Caco-2 (cell line): ENCODE measurements at regions not wholly inside any gene's neighbourhood (a gene's known extent, or its start where the extent isn't known, plus 50 kb on each side); places are given as distances from the start of the nearest gene placed in this dataset.
A peak's percentile ranks its signal among the peaks of the same experiment; 100 is the strongest.
"Not testable (repeated sequence)": the region's sequence is repeated elsewhere in the genome, so short reads cannot be mapped to it uniquely, and the experiment has no call there.

Experiments
- BruUV-seq: library from RNA; stranded (reverse); fragments of 400-500 nt; replicated peaks from 2 replicates; lab custom pipeline; 2021; lab: Mats Ljungman, UMichigan
- CTCF ChIA-PET: fragments of 300-600 bp; sonication (Branson Sonifier 250); formaldehyde crosslinking; loops from one replicate; lab custom pipeline; 2022; ENCODE audit warnings: antibody characterized with exemption; lab: Charles Lee
- POLR2A ChIA-PET: fragments of 300-600 bp; sonication (Branson Sonifier 250); formaldehyde crosslinking; loops from one replicate; lab custom pipeline; 2022; ENCODE audit warnings: antibody characterized with exemption; lab: Charles Lee
- DNase-seq, 2 experiments: peaks; one replicate each; pipeline versions ENCODE4 v3.0.0 to v3.0.0-alpha.2; 2020 to 2022
- H3K27me3 ChIP-seq: replicated peaks from 2 replicates; pipeline ENCODE4 v1.6.0; 2011; ENCODE audit warnings: low read length; ENCODE audit not compliant: control insufficient read depth, insufficient read depth
- H3K36me3 ChIP-seq: 2 replicates; pipeline ENCODE4 v1.5.1; 2011; ENCODE audit warnings: low read length; ENCODE audit not compliant: control insufficient read depth, insufficient read depth
- H3K4me1 ChIP-seq: fragments of 250-450 bp; sonication (Bioruptor Pico); 2 replicates; pipeline ENCODE4 v1.5.1; 2020; ENCODE audit warnings: mild to moderate bottlenecking
- H3K4me3 ChIP-seq: 2 replicates; pipeline ENCODE4 v1.5.1; 2011; ENCODE audit warnings: low read depth, mild to moderate bottlenecking, control low read depth, low read length
- H3K9me3 ChIP-seq: fragments of 250-450 bp; sonication (Bioruptor Pico); 2 replicates; pipeline ENCODE4 v1.5.1; 2020; ENCODE audit warnings: mild to moderate bottlenecking, moderate library complexity
- H3K27ac Mint-ChIP-seq: one replicate; pipeline ENCODE4 v1.8.0; 2022; ENCODE audit warnings: mixed read lengths; ENCODE audit not compliant: unreplicated experiment
- H3K27me3 Mint-ChIP-seq: one replicate; pipeline ENCODE4 v1.8.0; 2022; ENCODE audit warnings: mixed read lengths; ENCODE audit not compliant: insufficient read depth, unreplicated experiment
- H3K36me3 Mint-ChIP-seq: one replicate; pipeline ENCODE4 v1.8.0; 2022; ENCODE audit warnings: mild to moderate bottlenecking, mixed read lengths; ENCODE audit not compliant: insufficient read depth, unreplicated experiment
- H3K4me1 Mint-ChIP-seq: one replicate; pipeline ENCODE4 v1.8.0; 2022; ENCODE audit warnings: low read depth, mixed read lengths; ENCODE audit not compliant: unreplicated experiment
- H3K4me3 Mint-ChIP-seq: one replicate; pipeline ENCODE4 v1.8.0; 2022; ENCODE audit warnings: mild to moderate bottlenecking, moderate library complexity, mixed read lengths; ENCODE audit not compliant: unreplicated experiment
- H3K9me3 Mint-ChIP-seq: one replicate; pipeline ENCODE4 v1.8.0; 2022; ENCODE audit warnings: mixed read lengths; ENCODE audit not compliant: unreplicated experiment
- CTCF ChIP-seq, 2 experiments: fragments of 200-600 bp in 1 of 2; IDR thresholded peaks; 1 replicate in 1 of 2; 2 replicates in 1 of 2; pipeline versions ENCODE4 v1.5.1 to v1.8.0; 2011 to 2022; ENCODE audit warnings: antibody characterized with exemption in 1 of 2, control low read depth in 1 of 2, inconsistent platforms in 1 of 2, low read depth in 1 of 2, low read length in 1 of 2, mild to moderate bottlenecking in 1 of 2, moderate library complexity in 1 of 2; ENCODE audit not compliant: insufficient read depth in 1 of 2, severe bottlenecking in 1 of 2, unreplicated experiment in 1 of 2
- intact Hi-C: fragments of 100-400 bp; cut with micrococcal nuclease; formaldehyde crosslinking; loops from one replicate; pipeline ENCODE4 v1.10.0; 2022; ENCODE audit not compliant: unreplicated experiment

GRCh38 chr2:43143756-43144155 lies 82.7 kb downstream of the ZFP36L2 start:
- Histone ChIP-seq H3K27me3 (no peaks in the 10 kb centered on the region), H3K4me3 (no peak overlapping the region), H3K36me3 (no peaks in the 10 kb centered on the region), H3K9me3 (no peaks in the 10 kb centered on the region), H3K4me1 (peaks cover 12% of the 10 kb centered on the region)
- intact Hi-C loops, result loop anchor here (1.0 kb wide), 1 partner anchor 19 kb away; no protein-coding TSS in a partner anchor
- no peak overlapping the region for H3K4me3 Mint-ChIP-seq
- ChIA-PET POLR2A (no interaction called here), CTCF (interaction anchor here (1.6 kb wide), 1 partner anchor 19 kb away, joined by 4 read pairs; no protein-coding TSS in a partner anchor)
- no peak for TF ChIP-seq CTCF (IDR thresholded peaks at IDR 0.05; ENCODE audit: insufficient read depth in 1 of 2, low read depth in 1 of 2, low read length in 1 of 2, severe bottlenecking in 1 of 2, unreplicated experiment in 1 of 2)
- H3K36me3 Mint-ChIP-seq, result no peaks in the 10 kb centered on the region
- H3K9me3 Mint-ChIP-seq, result no peaks in the 10 kb centered on the region
- peak overlapping the region; percentile 48 for H3K27ac Mint-ChIP-seq
- no TSS peak for BruUV-seq
- peaks cover 8% of the 10 kb centered on the region for H3K4me1 Mint-ChIP-seq
- H3K27me3 Mint-ChIP-seq, result no peaks in the 10 kb centered on the region
- no peak for DNase-seq

DNA sequence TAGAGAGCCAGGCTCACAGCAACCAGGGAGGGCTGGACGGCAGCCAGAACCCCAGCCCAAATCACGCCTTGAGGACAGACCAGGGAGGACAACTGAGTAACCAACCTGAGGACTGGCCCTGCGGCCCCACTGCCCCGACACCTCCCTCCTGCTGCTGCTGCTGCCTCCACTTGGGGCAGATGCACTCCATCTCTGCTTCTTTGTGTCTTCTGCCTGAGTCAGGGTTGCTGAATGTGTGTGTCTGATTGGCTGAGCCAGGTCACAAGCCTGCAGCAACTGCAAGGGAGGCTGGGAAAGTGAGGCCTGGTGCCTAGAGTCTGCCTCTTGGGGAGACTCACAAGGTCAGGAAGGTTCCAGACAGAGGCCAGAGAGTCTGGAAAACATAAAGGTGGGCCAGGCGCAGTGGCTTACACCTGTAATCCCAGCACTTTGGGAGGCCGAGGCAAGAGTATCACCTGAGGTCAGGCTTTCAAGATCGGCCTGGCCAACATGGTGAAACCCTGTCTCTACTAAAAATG lies 83.4 kb downstream of the ZFP36L2 start:
- Mint-ChIP-seq H3K27me3 (no peaks in the 10 kb centered on the region), H3K4me3 (no peak overlapping the region), H3K27ac (peak overlapping the region; percentile 56), H3K9me3 (no peaks in the 10 kb centered on the region), H3K4me1 (peaks cover 8% of the 10 kb centered on the region), H3K36me3 (no peaks in the 10 kb centered on the region)
- POLR2A ChIA-PET, result no interaction called here
- intact Hi-C loops, result no loop called here
- no TSS peak for BruUV-seq
- Histone ChIP-seq H3K4me1 (peaks cover 18% of the 10 kb centered on the region), H3K27me3 (no peaks in the 10 kb centered on the region), H3K4me3 (no peak overlapping the region), H3K9me3 (no peaks in the 10 kb centered on the region), H3K36me3 (no peaks in the 10 kb centered on the region)
- TF ChIP-seq CTCF (IDR thresholded peaks at IDR 0.05; ENCODE audit: insufficient read depth in 1 of 2, low read depth in 1 of 2, low read length in 1 of 2, severe bottlenecking in 1 of 2, unreplicated experiment in 1 of 2), result no peak
- CTCF ChIA-PET, result interaction anchor here (1.6 kb wide), 1 partner anchor 20 kb away, joined by 4 read pairs; no protein-coding TSS in a partner anchor
- DNase-seq, result peak; percentile 55 to 74

- H3K36me3 Mint-ChIP-seq, BruUV-seq, H3K9me3 Mint-ChIP-seq, POLR2A ChIA-PET, H3K4me3 ChIP-seq, DNase-seq, H3K27ac Mint-ChIP-seq, H3K36me3 ChIP-seq, H3K4me3 Mint-ChIP-seq, H3K27me3 Mint-ChIP-seq, intact Hi-C loops, H3K9me3 ChIP-seq, H3K27me3 ChIP-seq: not testable (repeated sequence)
- CTCF ChIA-PET, result interaction anchor here (0.7 kb wide), 1 partner anchor 53 kb away, joined by 4 read pairs; no protein-coding TSS in a partner anchor
- peaks cover 19% of the 10 kb centered on the region for H3K4me1 Mint-ChIP-seq
- peaks cover 25% of the 10 kb centered on the region for H3K4me1 ChIP-seq
Measured at GRCh38 chr2:43141636-43142151, 84.7 kb downstream of the ZFP36L2 start.
